Spleen (tissue), 11 donors: ENCODE measurements at regions not wholly inside any gene's neighbourhood (a gene's known extent, or its start where the extent isn't known, plus 50 kb on each side); places are given as distances from the start of the nearest gene placed in this dataset.

Experiments used
- DNase-seq: peaks from one replicate; pipeline ENCODE4 v3.0.0-alpha.2; 2020
- H3K27ac ChIP-seq, 8 donors: fragments of 200-600 bp; sonication (generic) in 7 of 8; 1 replicate in 4 of 8; 2 replicates in 4 of 8; pipeline versions ENCODE4 v1.5.0 to v1.8.0; 2016 to 2021; ENCODE audit warnings: inconsistent platforms in 4 of 8, mild to moderate bottlenecking in 4 of 8, moderate library complexity in 1 of 8
- H3K27me3 ChIP-seq, 7 donors: fragments of 200-600 bp; sonication (generic) in 6 of 7; replicated peaks in 1 of 7; 1 replicate in 4 of 7; 2 replicates in 3 of 7; pipeline versions ENCODE4 v1.5.0 to v1.8.0; 2016 to 2021; ENCODE audit warnings: inconsistent platforms in 3 of 7, mild to moderate bottlenecking in 1 of 7
- H3K36me3 ChIP-seq, 6 donors: fragments of 200-600 bp; sonication (generic) in 5 of 6; 1 replicate in 4 of 6; 2 replicates in 2 of 6; pipeline versions ENCODE4 v1.5.0 to v1.8.0; 2016 to 2021; ENCODE audit warnings: inconsistent platforms in 2 of 6
- H3K4me1 ChIP-seq, 6 donors: fragments of 200-600 bp; sonication (generic) in 5 of 6; 1 replicate in 3 of 6; 2 replicates in 3 of 6; pipeline versions ENCODE4 v1.5.0 to v1.8.0; 2016 to 2021; ENCODE audit warnings: inconsistent platforms in 3 of 6
- H3K4me3 ChIP-seq, 8 donors: fragments of 200-600 bp; sonication (generic) in 7 of 8; 1 replicate in 4 of 8; 2 replicates in 4 of 8; pipeline versions ENCODE4 v1.5.0 to v1.8.0; 2016 to 2021; ENCODE audit warnings: inconsistent platforms in 4 of 8, mild to moderate bottlenecking in 4 of 8, moderate library complexity in 2 of 8
- H3K9me3 ChIP-seq, 8 donors: fragments of 200-600 bp; sonication (generic) in 7 of 8; 1 replicate in 4 of 8; 2 replicates in 4 of 8; pipeline versions ENCODE4 v1.5.0 to v1.8.0; 2016 to 2021; ENCODE audit warnings: inconsistent platforms in 4 of 8
- CTCF ChIP-seq, 11 experiments: fragments of 200-600 bp in 7 of 11; fragments of 450-650 bp in 4 of 11; sonication (generic) in 4 of 11; IDR thresholded peaks in 8 of 11; conservative IDR thresholded peaks in 3 of 11; 1 replicate in 7 of 11; 2 replicates in 4 of 11; pipeline versions ENCODE4 v1.4.0 to v1.8.0; 2016 to 2021; ENCODE audit warnings: antibody characterized with exemption in 11 of 11, inconsistent platforms in 4 of 11, mild to moderate bottlenecking in 1 of 11
- POLR2A ChIP-seq, 3 donors: fragments of 450-650 bp; IDR thresholded peaks; one replicate each; pipeline ENCODE4 v1.5.1; 2017; ENCODE audit warnings: antibody characterized with exemption in 3 of 3, mild to moderate bottlenecking in 1 of 3
- POLR2AphosphoS5 ChIP-seq, 3 donors: sonication (generic); formaldehyde crosslinking; IDR thresholded peaks; one replicate each; pipeline ENCODE4 v1.5.1; 2017; ENCODE audit warnings: antibody characterized with exemption in 3 of 3
- WGBS, 5 donors: extraction: QIAGEN DNeasy Blood & Tissue Kit in 3 of 5; methylation state at CpG; one replicate each; pipeline versions ENCODE4 v1.1.5 to v1.1.7; 2013 to 2018; 5-methylcytosine and 5-hydroxymethylcytosine counted together
- intact Hi-C: fragments of 100-400 bp; cut with DNase I; formaldehyde crosslinking; loops from one replicate; pipeline ENCODE4 v1.15.0; 2023; ENCODE audit warnings: low total_unique reads
- donor health status: healthy with polysubstance abuse.
- donor health status: DM: no; HTN: no; CAD: no; lungs with moderate emphysema.
- donor health status: DM: no; HTN: no; CAD: no.
- donor health status: Bipolar disorder and iron deficiency.
- donor health status: healthy.
- donor health status: DM: no; HTN: no; CAD: no.
- donor health status: DM: yes; HTN: yes; CAD: no.

GRCh38 chr18:51437280-51438271 is 240.1 kb upstream of the MEX3C start:
- intact Hi-C loops = no loop called here
- H3K27ac ChIP-seq = no peak overlapping the region
- TF ChIP-seq POLR2AphosphoS5 (IDR thresholded peaks at IDR 0.05) = no peak
- TF ChIP-seq CTCF (IDR thresholded peaks at IDR 0.05 in 8 of 11, conservative IDR thresholded peaks at IDR 0.05 in 3 of 11) = no peak
- no peak for TF ChIP-seq POLR2A (IDR thresholded peaks at IDR 0.05)
- H3K4me3 ChIP-seq = no peak overlapping the region
- 30 to 42% (median 35%) methylated on average over 13 of the region's 13 CpGs for WGBS, 5 donors
- DNase-seq = no peak
- peaks cover 0 to 6% (median 0%) of the 10 kb centered on the region in 6 donors for H3K4me1 ChIP-seq
- no peaks in the 10 kb centered on the region for H3K9me3 ChIP-seq
- no peaks in the 10 kb centered on the region for H3K36me3 ChIP-seq
- H3K27me3 ChIP-seq = peaks cover 0 to 31% (median 0%) of the 10 kb centered on the region in 7 donors

GRCh38 chr18:51438797-51439350 is 241.4 kb upstream of the MEX3C start:
- Histone ChIP-seq H3K9me3 (no peaks in the 10 kb centered on the region), H3K4me1 (peaks cover 0 to 6% (median 0%) of the 10 kb centered on the region in 6 donors), H3K27me3 (peaks cover 0 to 35% (median 0%) of the 10 kb centered on the region in 7 donors), H3K27ac (no peak overlapping the region), H3K36me3 (no peaks in the 10 kb centered on the region), H3K4me3 (no peak overlapping the region)
- intact Hi-C loops = no loop called here
- DNase-seq = no peak
- TF ChIP-seq CTCF (IDR thresholded peaks at IDR 0.05 in 8 of 11, conservative IDR thresholded peaks at IDR 0.05 in 3 of 11) = no peak

DNA sequence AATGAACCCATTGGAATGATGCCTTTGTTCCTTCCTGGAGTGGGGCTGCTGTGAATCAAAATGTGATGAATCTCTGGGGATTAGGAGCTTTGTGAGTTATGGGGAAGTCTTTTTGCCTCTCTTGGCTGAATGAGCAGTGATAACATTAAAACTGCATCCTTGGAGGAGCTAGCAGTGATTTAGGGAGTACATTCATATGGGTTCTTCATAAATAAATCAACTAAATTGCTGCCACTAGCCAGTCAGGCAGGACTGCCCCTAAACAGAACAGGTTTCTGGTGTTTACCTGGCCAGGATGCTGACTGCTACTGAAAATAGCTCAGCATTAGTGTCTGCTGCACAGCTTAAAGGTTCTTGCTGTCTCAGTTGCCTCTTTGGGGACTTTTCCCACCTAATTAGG is 244.5 kb upstream of the MEX3C start:
- no peaks in the 10 kb centered on the region for H3K36me3 ChIP-seq

More for the DNA sequence above, 244.5 kb upstream of the MEX3C start:
- TF ChIP-seq POLR2AphosphoS5 (IDR thresholded peaks at IDR 0.05) (no peak), POLR2A (IDR thresholded peaks at IDR 0.05) (no peak), CTCF (IDR thresholded peaks at IDR 0.05 in 8 of 11, conservative IDR thresholded peaks at IDR 0.05 in 3 of 11) (no peak)
- intact Hi-C loops = no loop called here
- H3K27ac ChIP-seq = no peak overlapping the region
- peaks cover 0 to 28% (median 0%) of the 10 kb centered on the region in 7 donors for H3K27me3 ChIP-seq
- H3K4me3 ChIP-seq = no peak overlapping the region
- H3K9me3 ChIP-seq = no peaks in the 10 kb centered on the region
- no peak for DNase-seq
- peaks cover 0 to 6% (median 0%) of the 10 kb centered on the region in 6 donors for H3K4me1 ChIP-seq
